IMR-90 (cell line): ENCODE measurements at regions not wholly inside any gene's neighbourhood (a gene's known extent, or its start where the extent isn't known, plus 50 kb on each side); places are given as distances from the start of the nearest gene placed in this dataset.

Experiments
- ATAC-seq: fragments of 200-7000 bp; cut with Tn5 transposase; 2 replicates; pipeline ENCODE4 v1.9.1; 2020; ENCODE audit warnings: low read depth, mild to moderate bottlenecking, moderate library complexity
- BruUV-seq: library from RNA; stranded (reverse); fragments of 400-500 nt; replicated peaks from 2 replicates; lab custom pipeline; 2021; lab: Mats Ljungman, UMichigan
- CTCF ChIA-PET: fragments of 300-600 bp; formaldehyde crosslinking; extraction: SDS; loops from one replicate; lab custom pipeline; 2021; ENCODE audit warnings: antibody characterized with exemption; lab: Yijun Ruan, JAX
- POLR2A ChIA-PET: fragments of 300-600 bp; sonication (Branson Sonifier 250); formaldehyde crosslinking; loops from one replicate; lab custom pipeline; 2022; ENCODE audit warnings: antibody characterized with exemption; ENCODE audit not compliant: unreplicated experiment; lab: Charles Lee
- DNase-seq: peaks from one replicate; pipeline ENCODE4 v3.0.0; 2013
- H2AFZ ChIP-seq: replicated peaks from 2 replicates; pipeline ENCODE3; 2013; ENCODE audit warnings: low read length, mild to moderate bottlenecking; ENCODE audit not compliant: poor library complexity
- H2AK5ac ChIP-seq: 2 replicates; pipeline ENCODE4 v1.6.1; 2013; ENCODE audit warnings: low read depth, low read length, inconsistent platforms
- H2AK9ac ChIP-seq: replicated peaks from 2 replicates; pipeline ENCODE3; 2013; ENCODE audit warnings: mild to moderate bottlenecking, low read depth, low read length, moderate library complexity; ENCODE audit not compliant: poor library complexity
- H2BK120ac ChIP-seq: 2 replicates; pipeline ENCODE4 v1.6.1; 2013; ENCODE audit warnings: low read depth, low read length, inconsistent platforms
- H2BK15ac ChIP-seq: 3 replicates; pipeline ENCODE4 v1.6.1; 2013; ENCODE audit warnings: low read depth, low read length, inconsistent platforms
- H2BK20ac ChIP-seq: 2 replicates; pipeline ENCODE4 v1.6.1; 2013; ENCODE audit warnings: low read depth, mild to moderate bottlenecking, inconsistent platforms, low read length, moderate library complexity
- H2BK5ac ChIP-seq: 2 replicates; pipeline ENCODE4 v1.6.1; 2013; ENCODE audit warnings: mild to moderate bottlenecking, low read depth, low read length, inconsistent platforms; ENCODE audit not compliant: poor library complexity, severe bottlenecking
- H3K14ac ChIP-seq: replicated peaks from 2 replicates; pipeline ENCODE4 v1.6.1; 2013; ENCODE audit warnings: low read depth, low read length, inconsistent platforms
- H3K18ac ChIP-seq: 2 replicates; pipeline ENCODE4 v1.6.1; 2013; ENCODE audit warnings: low read depth, low read length, control low read depth
- H3K23ac ChIP-seq: 2 replicates; pipeline ENCODE4 v1.6.1; 2013; ENCODE audit warnings: low read depth, low read length, inconsistent platforms
- H3K27ac ChIP-seq: 2 replicates; pipeline ENCODE4 v1.5.1; 2013; ENCODE audit warnings: mild to moderate bottlenecking, control low read depth, low read length; ENCODE audit not compliant: insufficient read depth
- H3K27me3 ChIP-seq: 2 replicates; pipeline ENCODE4 v1.6.1; 2013; ENCODE audit warnings: low read length; ENCODE audit not compliant: control insufficient read depth, insufficient read depth
- H3K36me3 ChIP-seq: 2 replicates; pipeline ENCODE4 v1.6.1; 2013; ENCODE audit warnings: low read length, mixed read lengths; ENCODE audit not compliant: control insufficient read depth, insufficient read depth
- H3K4ac ChIP-seq: 2 replicates; pipeline ENCODE4 v1.6.1; 2013; ENCODE audit warnings: low read depth, low read length, inconsistent platforms
- H3K4me1 ChIP-seq: 2 replicates; pipeline ENCODE4 v1.6.1; 2013; ENCODE audit warnings: low read length, mixed read lengths; ENCODE audit not compliant: control insufficient read depth, insufficient read depth
- H3K4me2 ChIP-seq: 2 replicates; pipeline ENCODE4 v1.6.1; 2013; ENCODE audit warnings: low read depth, mild to moderate bottlenecking, control low read depth, low read length, moderate library complexity
- H3K4me3 ChIP-seq: 2 replicates; pipeline ENCODE4 v1.5.1; 2013; ENCODE audit warnings: low read depth, mild to moderate bottlenecking, control low read depth, low read length, moderate library complexity; ENCODE audit not compliant: insufficient read depth
- H3K56ac ChIP-seq: 2 replicates; pipeline ENCODE4 v1.6.1; 2013; ENCODE audit warnings: low read length, inconsistent platforms; ENCODE audit not compliant: insufficient read depth; ENCODE audit errors: extremely low read depth
- H3K79me1 ChIP-seq, 2 experiments: 2 replicates each; pipeline ENCODE4 v1.6.1; 2013; ENCODE audit warnings: low read length in 2 of 2, inconsistent platforms in 1 of 2, low read depth in 1 of 2
- H3K9ac ChIP-seq: 2 replicates; pipeline ENCODE4 v1.6.1; 2013; ENCODE audit warnings: low read depth, low read length, control low read depth
- H3K9me1 ChIP-seq: 2 replicates; pipeline ENCODE4 v1.6.1; 2013; ENCODE audit warnings: low read length, inconsistent platforms; ENCODE audit not compliant: insufficient read depth
- H3K9me3 ChIP-seq: 2 replicates; pipeline ENCODE4 v1.6.1; 2013; ENCODE audit warnings: low read length; ENCODE audit not compliant: control insufficient read depth, insufficient read depth
- H4K20me1 ChIP-seq: 2 replicates; pipeline ENCODE4 v1.6.1; 2013; ENCODE audit warnings: low read length, inconsistent platforms; ENCODE audit not compliant: insufficient read depth
- H4K5ac ChIP-seq: 2 replicates; pipeline ENCODE4 v1.6.1; 2013; ENCODE audit warnings: mild to moderate bottlenecking, low read depth, low read length, control low read depth
- H4K8ac ChIP-seq, 2 experiments: 2 replicates each; pipeline ENCODE4 v1.6.1; 2013; ENCODE audit warnings: low read depth in 2 of 2, low read length in 2 of 2, control low read depth in 1 of 2, inconsistent platforms in 1 of 2
- H4K91ac ChIP-seq: 2 replicates; pipeline ENCODE4 v1.6.1; 2013; ENCODE audit warnings: low read depth, low read length, inconsistent platforms; ENCODE audit not compliant: insufficient read depth
- BHLHE40 ChIP-seq: fragments of 150-350 bp; IDR thresholded peaks from 2 replicates; pipeline ENCODE4 v1.6.1; 2016; ENCODE audit warnings: mild to moderate bottlenecking, low read depth, low read length
- CEBPB ChIP-seq: IDR thresholded peaks from 2 replicates; pipeline ENCODE4 v1.6.1; 2012; ENCODE audit warnings: low read depth, low read length, improper control_type of control experiment
- CHD1 ChIP-seq: IDR thresholded peaks from 2 replicates; pipeline ENCODE4 v1.6.1; 2012; ENCODE audit warnings: low read depth, low read length, improper control_type of control experiment
- FOS ChIP-seq: fragments of 150-350 bp; IDR thresholded peaks from 2 replicates; pipeline ENCODE4 v1.6.1; 2016; ENCODE audit warnings: low read depth, low read length
- MAFK ChIP-seq: IDR thresholded peaks from 2 replicates; pipeline ENCODE4 v1.6.1; 2012; ENCODE audit warnings: low read depth, low read length, improper control_type of control experiment
- MAZ ChIP-seq: IDR thresholded peaks from 2 replicates; pipeline ENCODE4 v1.6.1; 2012; ENCODE audit warnings: low read depth, mild to moderate bottlenecking, low read length, improper control_type of control experiment, moderate library complexity, borderline replicate concordance
- MXI1 ChIP-seq: IDR thresholded peaks from 2 replicates; pipeline ENCODE4 v1.6.1; 2012; ENCODE audit warnings: low read depth, mild to moderate bottlenecking, low read length, moderate library complexity, borderline replicate concordance
- NFE2L2 ChIP-seq: fragments of 150-350 bp; IDR thresholded peaks from 2 replicates; pipeline ENCODE4 v1.6.1; 2016; ENCODE audit warnings: low read depth, mild to moderate bottlenecking, low read length
- POLR2A ChIP-seq: IDR thresholded peaks from 2 replicates; pipeline ENCODE4 v1.6.1; 2012; ENCODE audit warnings: mild to moderate bottlenecking, low read depth, low read length
- RAD21 ChIP-seq: IDR thresholded peaks from 2 replicates; pipeline ENCODE4 v1.6.1; 2012; ENCODE audit warnings: low read length, improper control_type of control experiment
- RCOR1 ChIP-seq: IDR thresholded peaks from 2 replicates; pipeline ENCODE4 v1.6.1; 2012; ENCODE audit warnings: mild to moderate bottlenecking, low read length, improper control_type of control experiment; ENCODE audit not compliant: insufficient replicate concordance
- RFX5 ChIP-seq: IDR thresholded peaks from 2 replicates; pipeline ENCODE4 v1.8.0; 2012; ENCODE audit warnings: low read depth, mild to moderate bottlenecking, low read length, moderate library complexity
- SMC3 ChIP-seq: fragments of 150-350 bp; IDR thresholded peaks from 2 replicates; pipeline ENCODE4 v1.6.1; 2016; ENCODE audit warnings: low read depth, mild to moderate bottlenecking, antibody characterized with exemption, low read length, moderate library complexity
- WGBS, 2 experiments: methylation state at CpG; one replicate each; pipeline versions ENCODE4 v1.1.5 to v1.1.7; 2013; ENCODE audit warnings: missing lambda C conversion rate in 2 of 2; ENCODE audit not compliant: insufficient read length in 1 of 2; ENCODE audit errors: extremely low coverage in 2 of 2; 5-methylcytosine and 5-hydroxymethylcytosine counted together
- dilution Hi-C: fragments of 300-500 bp; cut with HindIII; formaldehyde crosslinking; loops from one replicate; pipeline ENCODE4 v1.14.3; 2018; ENCODE audit warnings: low sequenced_read_pairs; ENCODE audit not compliant: unreplicated experiment
- in situ Hi-C: fragments of 300-500 bp; cut with MboI; formaldehyde crosslinking; loops from 3 replicates; pipeline ENCODE4 v1.14.3; 2019; ENCODE audit warnings: low sequenced_read_pairs, inconsistent platforms, mixed read lengths
- intact Hi-C: fragments of 100-400 bp; cut with micrococcal nuclease; formaldehyde crosslinking; loops from 2 replicates; pipeline ENCODE4 v1.10.0; 2022
- TF ChIP-seq, protein P1 (sequence below): fragments of 150-350 bp; IDR thresholded peaks from 2 replicates; pipeline ENCODE4 v1.6.1; 2016; ENCODE audit warnings: low read depth, mild to moderate bottlenecking, low read length, moderate library complexity, borderline replicate concordance
- TF ChIP-seq, protein P2 (sequence below): fragments of 150-350 bp; IDR thresholded peaks from 2 replicates; pipeline ENCODE4 v1.6.1; 2017; ENCODE audit warnings: mild to moderate bottlenecking, antibody characterized with exemption, low read length, low read depth
- TF ChIP-seq, protein P3 (sequence below): conservative IDR thresholded peaks from 2 replicates; pipeline ENCODE4 v1.5.1; 2012; ENCODE audit warnings: mild to moderate bottlenecking, low read depth, low read length, improper control_type of control experiment

DNA sequence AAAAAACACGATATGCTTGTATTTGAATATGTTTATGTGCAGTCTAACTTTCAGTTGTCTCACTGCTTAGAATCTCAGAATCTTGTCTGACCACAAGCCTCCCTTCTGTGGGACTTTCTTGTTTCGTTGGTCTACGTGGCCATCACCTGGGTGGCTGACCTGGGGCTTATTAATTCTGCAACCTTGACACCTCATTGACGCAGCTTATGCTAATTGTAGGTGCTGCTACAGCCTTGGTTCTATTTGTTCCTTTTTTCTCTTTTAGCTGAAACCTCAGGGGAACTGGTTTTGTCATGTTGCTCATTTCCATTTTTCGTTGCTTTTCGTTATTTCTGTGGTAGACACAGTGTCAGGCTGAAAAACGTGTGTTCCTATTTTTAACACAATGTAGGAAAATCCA lies 273.7 kb downstream of the SLC4A3 start:
- no peaks in the 10 kb centered on the region for H3K79me1 ChIP-seq
- H3K36me3 ChIP-seq = no peaks in the 10 kb centered on the region
- H3K27me3 ChIP-seq = peaks cover 6% of the 10 kb centered on the region
- H3K4ac ChIP-seq = no peak overlapping the region
- CTCF ChIA-PET = no interaction called here
- H3K14ac ChIP-seq = no peak overlapping the region
- no peak overlapping the region for H4K5ac ChIP-seq
- H3K23ac ChIP-seq = no peak overlapping the region
- no peak overlapping the region for H3K27ac ChIP-seq
- no peak overlapping the region for H3K4me3 ChIP-seq
- POLR2A ChIA-PET = no interaction called here
- no peaks in the 10 kb centered on the region for H3K9me1 ChIP-seq
- dilution Hi-C loops (no loop called here), intact Hi-C loops (no loop called here), in situ Hi-C loops (no loop called here)
- no peaks in the 10 kb centered on the region for H4K20me1 ChIP-seq
- no peak overlapping the region for H3K4me2 ChIP-seq
- no peak overlapping the region for H2BK5ac ChIP-seq
- no peak overlapping the region for H2BK15ac ChIP-seq
- H3K18ac ChIP-seq = no peak overlapping the region
- no peak overlapping the region for H4K8ac ChIP-seq
- no peak overlapping the region for H2AK5ac ChIP-seq
- 80% methylated on average over 1 of the region's 7 CpGs; no CpG with 5 or more reads in 1 of the 2 experiments for WGBS, 2 experiments
- H2BK20ac ChIP-seq = no peak overlapping the region
- ATAC-seq (no peak), DNase-seq (no peak)
- no TSS peak for BruUV-seq
- H2BK120ac ChIP-seq = no peak overlapping the region
- H3K56ac ChIP-seq = no peak overlapping the region
- H2AFZ ChIP-seq = no peak overlapping the region
- H2AK9ac ChIP-seq = no peak overlapping the region
- TF ChIP-seq CEBPB = no peak
- no peak for TF ChIP-seq RAD21
- TF ChIP-seq RCOR1 = no peak
- TF ChIP-seq, protein P1, sequence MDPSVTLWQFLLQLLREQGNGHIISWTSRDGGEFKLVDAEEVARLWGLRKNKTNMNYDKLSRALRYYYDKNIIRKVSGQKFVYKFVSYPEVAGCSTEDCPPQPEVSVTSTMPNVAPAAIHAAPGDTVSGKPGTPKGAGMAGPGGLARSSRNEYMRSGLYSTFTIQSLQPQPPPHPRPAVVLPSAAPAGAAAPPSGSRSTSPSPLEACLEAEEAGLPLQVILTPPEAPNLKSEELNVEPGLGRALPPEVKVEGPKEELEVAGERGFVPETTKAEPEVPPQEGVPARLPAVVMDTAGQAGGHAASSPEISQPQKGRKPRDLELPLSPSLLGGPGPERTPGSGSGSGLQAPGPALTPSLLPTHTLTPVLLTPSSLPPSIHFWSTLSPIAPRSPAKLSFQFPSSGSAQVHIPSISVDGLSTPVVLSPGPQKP = no peak
- TF ChIP-seq POLR2A = no peak
- TF ChIP-seq, protein P2, sequence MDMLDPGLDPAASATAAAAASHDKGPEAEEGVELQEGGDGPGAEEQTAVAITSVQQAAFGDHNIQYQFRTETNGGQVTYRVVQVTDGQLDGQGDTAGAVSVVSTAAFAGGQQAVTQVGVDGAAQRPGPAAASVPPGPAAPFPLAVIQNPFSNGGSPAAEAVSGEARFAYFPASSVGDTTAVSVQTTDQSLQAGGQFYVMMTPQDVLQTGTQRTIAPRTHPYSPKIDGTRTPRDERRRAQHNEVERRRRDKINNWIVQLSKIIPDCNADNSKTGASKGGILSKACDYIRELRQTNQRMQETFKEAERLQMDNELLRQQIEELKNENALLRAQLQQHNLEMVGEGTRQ = no peak
- TF ChIP-seq MAFK = no peak
- no peak for TF ChIP-seq BHLHE40
- TF ChIP-seq, protein P3, sequence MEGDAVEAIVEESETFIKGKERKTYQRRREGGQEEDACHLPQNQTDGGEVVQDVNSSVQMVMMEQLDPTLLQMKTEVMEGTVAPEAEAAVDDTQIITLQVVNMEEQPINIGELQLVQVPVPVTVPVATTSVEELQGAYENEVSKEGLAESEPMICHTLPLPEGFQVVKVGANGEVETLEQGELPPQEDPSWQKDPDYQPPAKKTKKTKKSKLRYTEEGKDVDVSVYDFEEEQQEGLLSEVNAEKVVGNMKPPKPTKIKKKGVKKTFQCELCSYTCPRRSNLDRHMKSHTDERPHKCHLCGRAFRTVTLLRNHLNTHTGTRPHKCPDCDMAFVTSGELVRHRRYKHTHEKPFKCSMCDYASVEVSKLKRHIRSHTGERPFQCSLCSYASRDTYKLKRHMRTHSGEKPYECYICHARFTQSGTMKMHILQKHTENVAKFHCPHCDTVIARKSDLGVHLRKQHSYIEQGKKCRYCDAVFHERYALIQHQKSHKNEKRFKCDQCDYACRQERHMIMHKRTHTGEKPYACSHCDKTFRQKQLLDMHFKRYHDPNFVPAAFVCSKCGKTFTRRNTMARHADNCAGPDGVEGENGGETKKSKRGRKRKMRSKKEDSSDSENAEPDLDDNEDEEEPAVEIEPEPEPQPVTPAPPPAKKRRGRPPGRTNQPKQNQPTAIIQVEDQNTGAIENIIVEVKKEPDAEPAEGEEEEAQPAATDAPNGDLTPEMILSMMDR = no peak
- no peak for TF ChIP-seq MXI1
- no peak for TF ChIP-seq NFE2L2
- no peak for TF ChIP-seq FOS
- no peak for TF ChIP-seq CHD1
- no peak for TF ChIP-seq SMC3
- TF ChIP-seq MAZ = no peak
- TF ChIP-seq RFX5 = no peak
- no peak overlapping the region for H4K91ac ChIP-seq
- no peaks in the 10 kb centered on the region for H3K4me1 ChIP-seq
- H3K9me3 ChIP-seq = no peaks in the 10 kb centered on the region
- H3K9ac ChIP-seq = no peak overlapping the region
